ENCODE measurements at regions not wholly inside any gene's neighbourhood (a gene's known extent, or its start where the extent isn't known, plus 50 kb on each side); places are given as distances from the start of the nearest gene placed in this dataset.
"Not testable (repeated sequence)": the region's sequence is repeated elsewhere in the genome, so short reads cannot be mapped to it uniquely, and the experiment has no call there.

- H3K9me3 ChIP-seq (ENCODE audit: low read depth, low read length, poor library complexity, severe bottlenecking): no peaks in the 10 kb centered on the region
- BruUV-seq (replicated peaks): no TSS peak
- H3K27me3 ChIP-seq (replicated peaks; ENCODE audit: insufficient read depth, low read depth, low read length, poor library complexity): no peaks in the 10 kb centered on the region
- POLR2A ChIA-PET (ENCODE audit: low non-redundant PET): no interaction called here
- no peak overlapping the region for H3K4me3 ChIP-seq (ENCODE audit: low read depth, low read length, poor library complexity, severe bottlenecking)
- no peak for DNase-seq (ENCODE audit: low spot score)
- no peak for TF ChIP-seq CTCF (conservative IDR thresholded peaks at IDR 0.05; ENCODE audit: low read depth, low read length)
- no peak for TF ChIP-seq EZH2 (IDR thresholded peaks at IDR 0.05; ENCODE audit: borderline replicate concordance, low read depth, low read length, poor library complexity, severe bottlenecking)
- no peaks in the 10 kb centered on the region for H3K36me3 ChIP-seq (ENCODE audit: insufficient read depth, low read length, poor library complexity, severe bottlenecking)
- H3K27ac ChIP-seq (ENCODE audit: low read depth, low read length, poor library complexity, severe bottlenecking): no peak overlapping the region
- H3K4me1 ChIP-seq (ENCODE audit: insufficient read depth, low read length, poor library complexity, severe bottlenecking): peaks cover 7% of the 10 kb centered on the region
- CTCF ChIA-PET: no interaction called here
- intact Hi-C loops (cut with micrococcal nuclease; ENCODE audit: unreplicated experiment): no loop called here
These were observed 88.6 kb upstream of the FRMPD3 start for GRCh38 chrX:107360788-107361360.

GRCh38 chrX:107370185-107370584, 79.3 kb upstream of the FRMPD3 start:
- intact Hi-C loops (cut with micrococcal nuclease; ENCODE audit: unreplicated experiment); H3K36me3 ChIP-seq (ENCODE audit: insufficient read depth, low read length, poor library complexity, severe bottlenecking); H3K27ac ChIP-seq (ENCODE audit: low read depth, low read length, poor library complexity, severe bottlenecking); H3K9me3 ChIP-seq (ENCODE audit: low read depth, low read length, poor library complexity, severe bottlenecking); H3K4me3 ChIP-seq (ENCODE audit: low read depth, low read length, poor library complexity, severe bottlenecking); H3K4me1 ChIP-seq (ENCODE audit: insufficient read depth, low read length, poor library complexity, severe bottlenecking); BruUV-seq (replicated peaks); CTCF ChIA-PET; DNase-seq (ENCODE audit: low spot score); H3K27me3 ChIP-seq (replicated peaks; ENCODE audit: insufficient read depth, low read depth, low read length, poor library complexity); POLR2A ChIA-PET (ENCODE audit: low non-redundant PET): not testable (repeated sequence)

GRCh38 chrX:107374132-107374531, 75.3 kb upstream of the FRMPD3 start:
- Histone ChIP-seq H3K4me1 (ENCODE audit: insufficient read depth, low read length, poor library complexity, severe bottlenecking) (no peaks in the 10 kb centered on the region), H3K27ac (ENCODE audit: low read depth, low read length, poor library complexity, severe bottlenecking) (no peak overlapping the region), H3K9me3 (ENCODE audit: low read depth, low read length, poor library complexity, severe bottlenecking) (no peaks in the 10 kb centered on the region), H3K36me3 (ENCODE audit: insufficient read depth, low read length, poor library complexity, severe bottlenecking) (no peaks in the 10 kb centered on the region), H3K4me3 (ENCODE audit: low read depth, low read length, poor library complexity, severe bottlenecking) (no peak overlapping the region), H3K27me3 (replicated peaks; ENCODE audit: insufficient read depth, low read depth, low read length, poor library complexity) (no peaks in the 10 kb centered on the region)
- DNase-seq (ENCODE audit: low spot score): no peak
- no TSS peak for BruUV-seq (replicated peaks)
- ChIA-PET POLR2A (ENCODE audit: low non-redundant PET) (no interaction called here), CTCF (interaction anchor here (0.6 kb wide), 1 partner anchor 378 kb away, joined by 11 read pairs; no protein-coding TSS in a partner anchor)
- no peak for TF ChIP-seq CTCF (conservative IDR thresholded peaks at IDR 0.05; ENCODE audit: low read depth, low read length)
- TF ChIP-seq EZH2 (IDR thresholded peaks at IDR 0.05; ENCODE audit: borderline replicate concordance, low read depth, low read length, poor library complexity, severe bottlenecking): no peak
- intact Hi-C loops (cut with micrococcal nuclease; ENCODE audit: unreplicated experiment): no loop called here

- TF ChIP-seq EZH2 (IDR thresholded peaks at IDR 0.05; ENCODE audit: borderline replicate concordance, low read depth, low read length, poor library complexity, severe bottlenecking) (no peak), CTCF (conservative IDR thresholded peaks at IDR 0.05; ENCODE audit: low read depth, low read length) (no peak)
These were observed 74.6 kb upstream of the FRMPD3 start for GRCh38 chrX:107374831-107375230.

GRCh38 chrX:107376186-107376585, 73.3 kb upstream of the FRMPD3 start:
- DNase-seq (ENCODE audit: low spot score); intact Hi-C loops (cut with micrococcal nuclease; ENCODE audit: unreplicated experiment); H3K27me3 ChIP-seq (replicated peaks; ENCODE audit: insufficient read depth, low read depth, low read length, poor library complexity); POLR2A ChIA-PET (ENCODE audit: low non-redundant PET); H3K4me3 ChIP-seq (ENCODE audit: low read depth, low read length, poor library complexity, severe bottlenecking); CTCF ChIA-PET; BruUV-seq (replicated peaks); H3K27ac ChIP-seq (ENCODE audit: low read depth, low read length, poor library complexity, severe bottlenecking); H3K4me1 ChIP-seq (ENCODE audit: insufficient read depth, low read length, poor library complexity, severe bottlenecking); H3K9me3 ChIP-seq (ENCODE audit: low read depth, low read length, poor library complexity, severe bottlenecking); H3K36me3 ChIP-seq (ENCODE audit: insufficient read depth, low read length, poor library complexity, severe bottlenecking): not testable (repeated sequence)

More at GRCh38 chrX:107374831-107375230, 74.6 kb upstream of the FRMPD3 start:
- Histone ChIP-seq H3K27me3 (replicated peaks; ENCODE audit: insufficient read depth, low read depth, low read length, poor library complexity) (no peaks in the 10 kb centered on the region), H3K4me1 (ENCODE audit: insufficient read depth, low read length, poor library complexity, severe bottlenecking) (no peaks in the 10 kb centered on the region), H3K27ac (ENCODE audit: low read depth, low read length, poor library complexity, severe bottlenecking) (no peak overlapping the region), H3K4me3 (ENCODE audit: low read depth, low read length, poor library complexity, severe bottlenecking) (no peak overlapping the region), H3K9me3 (ENCODE audit: low read depth, low read length, poor library complexity, severe bottlenecking) (no peaks in the 10 kb centered on the region), H3K36me3 (ENCODE audit: insufficient read depth, low read length, poor library complexity, severe bottlenecking) (no peaks in the 10 kb centered on the region)
- intact Hi-C loops (cut with micrococcal nuclease; ENCODE audit: unreplicated experiment): no loop called here
- DNase-seq (ENCODE audit: low spot score): no peak
- POLR2A ChIA-PET (ENCODE audit: low non-redundant PET): no interaction called here
- CTCF ChIA-PET: no interaction called here
- BruUV-seq (replicated peaks): no TSS peak
